Heart right ventricle (tissue), 16 donors: ENCODE measurements at regions not wholly inside any gene's neighbourhood (a gene's known extent, or its start where the extent isn't known, plus 50 kb on each side); places are given as distances from the start of the nearest gene placed in this dataset.

Experiments
- ATAC-seq, 8 donors: fragments of 200-7000 bp; cut with Tn5 transposase; one replicate each; pipeline ENCODE4 v1.9.1; 2020; ENCODE audit warnings: mild to moderate bottlenecking in 8 of 8, moderate library complexity in 8 of 8, moderate number of reproducible peaks in 1 of 8
- DNase-seq, 2 donors: peaks; one replicate each; pipeline ENCODE4 v3.0.0-alpha.2; 2020
- H3K27ac ChIP-seq, 10 donors: fragments of 200-600 bp; sonication (generic) in 2 of 10; one replicate each; pipeline versions ENCODE4 v1.5.0 to v1.8.0; 2020 to 2022; ENCODE audit warnings: mild to moderate bottlenecking in 3 of 10
- H3K27me3 ChIP-seq, 7 donors: fragments of 200-600 bp; one replicate each; pipeline ENCODE4 v1.8.0; 2021 to 2022; ENCODE audit warnings: mild to moderate bottlenecking in 2 of 7
- H3K36me3 ChIP-seq, 9 donors: fragments of 200-600 bp; sonication (generic) in 1 of 9; one replicate each; pipeline versions ENCODE4 v1.5.0 to v1.8.0; 2020 to 2022; ENCODE audit warnings: mild to moderate bottlenecking in 2 of 9
- H3K4me1 ChIP-seq, 9 donors: fragments of 200-600 bp; sonication (generic) in 1 of 9; one replicate each; pipeline versions ENCODE4 v1.5.0 to v1.8.0; 2020 to 2022; ENCODE audit warnings: mild to moderate bottlenecking in 4 of 9
- H3K4me3 ChIP-seq, 10 donors: fragments of 200-600 bp; sonication (generic) in 2 of 10; one replicate each; pipeline versions ENCODE4 v1.5.0 to v1.8.0; 2020 to 2022; ENCODE audit warnings: mild to moderate bottlenecking in 7 of 10, moderate library complexity in 2 of 10
- H3K9me3 ChIP-seq, 11 donors: fragments of 200-600 bp in 10 of 11; sonication (generic) in 2 of 11; one replicate each; pipeline versions ENCODE4 v1.5.0 to v1.8.0; 2013 to 2022; ENCODE audit warnings: mild to moderate bottlenecking in 2 of 11, control low read depth in 1 of 11, moderate library complexity in 1 of 11
- WGBS, 2 donors: extraction: QIAGEN DNeasy Blood & Tissue Kit; methylation state at CpG; one replicate each; pipeline ENCODE4 v1.1.7; 2013; ENCODE audit warnings: inconsistent platforms in 1 of 2; 5-methylcytosine and 5-hydroxymethylcytosine counted together
- intact Hi-C, 10 donors: fragments of 100-400 bp; cut with DNase I; formaldehyde crosslinking; loops; one replicate each; pipeline versions ENCODE4 v1.11.1 to v1.14.2; 2022
- TF ChIP-seq, protein P1 (sequence below), 9 donors: fragments of 200-600 bp; sonication (generic) in 2 of 9; IDR thresholded peaks; one replicate each; pipeline versions ENCODE4 v1.5.0 to v1.8.0; 2021 to 2022; ENCODE audit warnings: antibody characterized with exemption in 9 of 9, mild to moderate bottlenecking in 5 of 9, moderate library complexity in 1 of 9
- donor health status: Arrhythmogenic right ventricular cardiomyopathy.
- donor health status: ischemic (EF 13 %, LVEDD 7.1; RV severe dilation, severe dysfunction).
- donor health status: healthy with polysubstance abuse.
- donor health status: DM: no; HTN: yes; CAD: no.
- donor health status: DM: no; HTN: no; CAD: no.
- donor health status: ischemic (EF 25% LVEDD 6.9; RV normal size, moderate dysfunction).
- donor health status: ischemic (EF 25% LVEDD 5.7; RV mildly dilated, moderate dysfunction).
- donor health status: healthy.
- donor health status: DM: yes; HTN: yes; CAD: no.
- donor health status: Ischemic cardiomyopathy.
- donor health status: ischemic (EF 35%, LVEDD 5.7; RV mildly dilated, moderate dysfunction).
- donor health status: nonischemic (EF 11% LVEDD 7.7; RV severe dilation, severe dysfunction).
- donor health status: DM: yes; HTN: yes; CAD: no.
- donor health status: PGD.
- donor health status: ischemic (EF 29% LVEDD 5.4; RV normal size, mild dysfunction).
- donor health status: nonischemic (EF 23%, LVEDD 6.1; RV moderate dilation, normal function).

DNA sequence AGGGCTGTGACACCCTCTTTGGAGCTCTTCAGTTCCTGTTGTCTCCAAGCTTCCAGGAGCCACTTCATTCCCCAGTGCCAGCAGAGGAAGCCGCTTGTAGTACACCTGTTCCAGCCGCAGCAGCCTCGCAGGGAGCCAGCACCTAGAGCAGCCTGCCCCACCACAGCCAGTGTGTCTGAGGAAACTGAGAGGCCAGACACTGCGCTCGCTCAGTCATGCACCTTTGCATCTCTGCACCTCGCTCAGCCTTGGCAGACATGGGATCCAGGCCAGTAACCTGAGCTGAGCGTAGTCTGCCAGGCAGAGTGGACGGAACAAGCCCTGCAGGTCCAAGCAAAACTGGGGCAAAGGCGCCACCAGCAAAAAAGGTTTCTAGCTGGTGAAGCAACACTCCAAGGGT lies 1072.1 kb downstream of the JRKL start:
- DNase-seq (peak in 1 of 2 donors; percentile 2), ATAC-seq (no peak)
- H3K4me3 ChIP-seq: no peak overlapping the region
- no peak overlapping the region for H3K27ac ChIP-seq
- H3K4me1 ChIP-seq: no peaks in the 10 kb centered on the region
- no peaks in the 10 kb centered on the region for H3K36me3 ChIP-seq
- H3K27me3 ChIP-seq: no peaks in the 10 kb centered on the region
- 92 to 94% methylated on average over 9 of the region's 9 CpGs for WGBS, 2 donors
- TF ChIP-seq, protein P1, sequence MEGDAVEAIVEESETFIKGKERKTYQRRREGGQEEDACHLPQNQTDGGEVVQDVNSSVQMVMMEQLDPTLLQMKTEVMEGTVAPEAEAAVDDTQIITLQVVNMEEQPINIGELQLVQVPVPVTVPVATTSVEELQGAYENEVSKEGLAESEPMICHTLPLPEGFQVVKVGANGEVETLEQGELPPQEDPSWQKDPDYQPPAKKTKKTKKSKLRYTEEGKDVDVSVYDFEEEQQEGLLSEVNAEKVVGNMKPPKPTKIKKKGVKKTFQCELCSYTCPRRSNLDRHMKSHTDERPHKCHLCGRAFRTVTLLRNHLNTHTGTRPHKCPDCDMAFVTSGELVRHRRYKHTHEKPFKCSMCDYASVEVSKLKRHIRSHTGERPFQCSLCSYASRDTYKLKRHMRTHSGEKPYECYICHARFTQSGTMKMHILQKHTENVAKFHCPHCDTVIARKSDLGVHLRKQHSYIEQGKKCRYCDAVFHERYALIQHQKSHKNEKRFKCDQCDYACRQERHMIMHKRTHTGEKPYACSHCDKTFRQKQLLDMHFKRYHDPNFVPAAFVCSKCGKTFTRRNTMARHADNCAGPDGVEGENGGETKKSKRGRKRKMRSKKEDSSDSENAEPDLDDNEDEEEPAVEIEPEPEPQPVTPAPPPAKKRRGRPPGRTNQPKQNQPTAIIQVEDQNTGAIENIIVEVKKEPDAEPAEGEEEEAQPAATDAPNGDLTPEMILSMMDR (IDR thresholded peaks at IDR 0.05): no peak
- intact Hi-C loops: no loop called here
- peaks cover 0 to 48% (median 11%) of the 10 kb centered on the region in 11 donors for H3K9me3 ChIP-seq

DNA sequence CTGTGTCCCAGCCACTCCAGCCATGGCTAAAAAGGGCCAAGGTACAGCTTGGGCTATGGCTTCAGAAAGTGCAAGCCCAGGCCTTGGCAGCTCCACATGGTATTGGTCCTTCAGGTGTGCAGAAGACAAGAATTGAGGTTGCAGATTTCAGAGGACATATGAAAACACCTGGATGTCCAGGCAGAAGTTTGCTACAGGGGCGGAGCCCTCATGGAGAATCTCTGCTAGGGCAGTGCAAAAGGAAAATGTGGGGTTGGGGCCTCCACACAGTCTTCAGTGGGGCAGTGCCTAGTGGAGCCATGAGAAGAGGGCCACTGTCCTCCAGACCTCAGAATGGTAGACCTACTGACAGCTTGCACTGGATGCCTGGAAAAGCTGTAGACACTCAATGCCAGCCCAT lies 1074.1 kb downstream of the JRKL start:
- DNase-seq (no peak), ATAC-seq (no peak)
- Histone ChIP-seq H3K27me3 (no peaks in the 10 kb centered on the region), H3K4me1 (no peaks in the 10 kb centered on the region), H3K36me3 (no peaks in the 10 kb centered on the region), H3K9me3 (peaks cover 0 to 41% (median 11%) of the 10 kb centered on the region in 11 donors), H3K4me3 (no peak overlapping the region), H3K27ac (no peak overlapping the region)
- 25 to 34% methylated on average over 1 of the region's 1 CpG for WGBS, 2 donors
- intact Hi-C loops: no loop called here
- TF ChIP-seq, protein P1 (IDR thresholded peaks at IDR 0.05): no peak

DNA sequence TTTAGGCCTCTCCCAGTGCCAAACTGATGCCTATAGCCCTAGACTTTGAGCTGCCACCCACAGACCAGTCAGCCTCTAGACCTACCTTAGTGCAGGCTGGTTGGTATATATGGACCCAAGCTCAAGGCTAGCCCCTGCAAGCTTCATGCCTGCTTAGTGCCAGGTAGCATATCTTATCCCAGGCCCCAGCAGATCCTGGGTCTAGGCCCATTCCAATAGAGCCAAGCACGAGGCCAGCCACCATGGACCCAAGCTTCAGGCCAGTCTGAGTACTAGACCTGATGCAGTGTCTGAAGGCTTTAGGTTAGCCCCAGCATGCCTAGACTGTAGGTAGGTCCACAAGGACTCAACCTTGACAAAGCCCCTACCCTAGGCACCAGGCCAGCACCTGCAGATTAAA lies 1081.7 kb downstream of the JRKL start:
- H3K4me1 ChIP-seq: no peaks in the 10 kb centered on the region
- ATAC-seq (no peak), DNase-seq (no peak)
- no peak overlapping the region for H3K4me3 ChIP-seq
- H3K27me3 ChIP-seq: no peaks in the 10 kb centered on the region
- peaks cover 0 to 41% (median 21%) of the 10 kb centered on the region in 11 donors for H3K9me3 ChIP-seq
- TF ChIP-seq, protein P1 (IDR thresholded peaks at IDR 0.05): no peak
- H3K27ac ChIP-seq: no peak overlapping the region
- intact Hi-C loops: no loop called here
- H3K36me3 ChIP-seq: no peaks in the 10 kb centered on the region
- WGBS, 2 donors: 89% methylated on average over 1 of the region's 1 CpG

DNA sequence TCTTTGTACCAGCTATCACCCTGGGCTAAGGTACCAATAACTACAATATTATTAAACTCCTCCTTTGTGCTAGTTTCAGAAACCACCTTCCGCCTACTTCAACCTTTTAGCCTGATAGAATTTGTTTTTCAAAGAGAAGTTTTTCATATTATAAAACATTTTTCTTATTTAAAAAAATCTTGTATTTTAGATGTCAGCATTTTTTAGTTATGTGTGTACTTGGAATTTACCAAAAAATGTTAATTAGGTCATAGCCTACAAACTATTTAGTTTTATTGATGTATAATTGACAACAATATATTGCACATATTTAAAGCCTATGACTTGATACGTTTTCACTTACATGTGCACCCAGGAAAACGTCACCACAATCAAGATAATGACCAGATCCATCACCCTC lies 1097.6 kb downstream of the JRKL start:
- TF ChIP-seq, protein P1 (IDR thresholded peaks at IDR 0.05): no peak
- Histone ChIP-seq H3K27ac (no peak overlapping the region), H3K4me3 (no peak overlapping the region), H3K36me3 (no peaks in the 10 kb centered on the region), H3K9me3 (peaks cover 0 to 8% (median 0%) of the 10 kb centered on the region in 11 donors), H3K27me3 (no peaks in the 10 kb centered on the region), H3K4me1 (no peaks in the 10 kb centered on the region)
- no peak for ATAC-seq
- DNase-seq: no peak
- intact Hi-C loops: no loop called here
- 68 to 74% methylated on average over 3 of the region's 3 CpGs for WGBS, 2 donors
